Esophagus (tissue), 2 donors: ENCODE measurements at regions not wholly inside any gene's neighbourhood (a gene's known extent, or its start where the extent isn't known, plus 50 kb on each side); places are given as distances from the start of the nearest gene placed in this dataset.

ENCODE experiments used
- H3K27ac ChIP-seq, 2 donors: one replicate each; pipeline ENCODE4 v1.5.1; 2013; ENCODE audit warnings: low read depth in 2 of 2, mild to moderate bottlenecking in 2 of 2, inconsistent platforms in 1 of 2, low read length in 1 of 2, moderate library complexity in 1 of 2
- H3K27me3 ChIP-seq, 2 donors: one replicate each; pipeline ENCODE4 v1.6.1; 2013; ENCODE audit warnings: low read length in 2 of 2, control low read depth in 1 of 2, mild to moderate bottlenecking in 1 of 2; ENCODE audit not compliant: insufficient read depth in 2 of 2, control insufficient read depth in 1 of 2
- H3K36me3 ChIP-seq, 2 donors: one replicate each; pipeline ENCODE4 v1.6.1; 2013; ENCODE audit warnings: low read length in 1 of 2; ENCODE audit not compliant: control insufficient read depth in 2 of 2, insufficient read depth in 2 of 2
- H3K4me1 ChIP-seq, 2 donors: one replicate each; pipeline ENCODE4 v1.6.1; 2013; ENCODE audit warnings: low read length in 1 of 2; ENCODE audit not compliant: control insufficient read depth in 2 of 2, insufficient read depth in 2 of 2
- H3K4me3 ChIP-seq, 2 donors: one replicate each; pipeline ENCODE4 v1.5.1; 2013; ENCODE audit warnings: low read length in 2 of 2, mild to moderate bottlenecking in 2 of 2, low read depth in 1 of 2, moderate library complexity in 1 of 2
- H3K9me3 ChIP-seq, 2 donors: one replicate each; pipeline ENCODE4 v1.6.1; 2013; ENCODE audit warnings: mild to moderate bottlenecking in 2 of 2, low read depth in 1 of 2, low read length in 1 of 2, moderate library complexity in 1 of 2; ENCODE audit not compliant: control insufficient read depth in 2 of 2, insufficient read depth in 1 of 2
- WGBS, 2 donors: extraction: QIAGEN DNeasy Blood & Tissue Kit; methylation state at CpG; one replicate each; pipeline ENCODE4 v1.1.7; 2013; 5-methylcytosine and 5-hydroxymethylcytosine counted together
- donor health status: healthy with polysubstance abuse.
- donor health status: Bipolar disorder and iron deficiency.

DNA sequence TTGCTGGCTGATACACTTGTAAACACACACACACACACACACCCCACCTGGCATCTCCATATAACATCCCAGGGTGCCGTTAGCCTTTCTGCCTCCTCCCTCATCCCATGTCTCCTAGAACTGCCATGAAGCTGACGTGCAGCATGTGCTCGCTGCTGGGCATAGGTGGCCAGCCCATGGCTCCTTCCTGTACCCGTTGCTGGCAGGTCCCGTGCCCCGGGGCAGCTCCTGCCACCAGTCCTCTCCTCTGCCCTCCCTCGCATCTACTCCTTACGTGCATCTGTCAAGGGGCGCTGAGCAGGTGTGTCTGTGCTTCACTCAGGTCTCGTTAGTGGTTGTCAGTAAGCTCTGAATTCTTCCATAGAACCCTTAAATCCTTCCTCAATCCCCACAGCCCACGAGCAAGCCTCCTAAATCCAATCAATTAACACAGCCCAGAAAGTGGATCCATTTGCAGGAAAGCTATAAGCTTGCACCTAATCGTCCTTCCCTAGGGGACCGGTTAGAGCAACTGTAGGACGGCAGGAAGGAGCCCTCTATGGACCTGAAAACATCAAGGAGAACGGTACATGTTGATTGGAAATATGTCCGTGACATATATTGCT is 218.1 kb upstream of the FOXF1 start:
- Histone ChIP-seq H3K4me3 (no peak overlapping the region), H3K27me3 (peaks cover 3 to 4% of the 10 kb centered on the region in 2 donors), H3K27ac (no peak overlapping the region), H3K36me3 (no peaks in the 10 kb centered on the region), H3K4me1 (no peaks in the 10 kb centered on the region), H3K9me3 (peaks cover 0 to 5% of the 10 kb centered on the region in 2 donors)
- 65 to 70% methylated on average over 16 of the region's 16 CpGs for WGBS, 2 donors

DNA sequence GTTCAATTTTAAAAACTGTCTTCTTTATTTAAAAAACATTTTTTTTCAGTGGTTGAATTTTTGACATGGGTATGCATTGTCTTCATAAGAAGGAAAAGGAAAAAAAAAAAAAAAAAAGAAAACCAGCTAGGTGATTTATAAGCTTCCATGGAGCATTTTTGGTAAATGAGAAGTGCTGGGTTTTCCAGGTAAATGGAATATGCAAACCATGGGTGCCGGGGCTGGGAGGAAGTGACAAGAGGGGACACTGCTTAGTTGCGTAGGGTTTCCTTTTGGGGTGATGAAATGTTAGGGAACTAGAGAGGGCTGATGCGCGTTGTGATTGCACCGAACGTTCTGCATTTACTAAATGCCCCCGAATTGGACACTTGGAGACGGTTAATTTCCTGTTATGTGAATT is 217.4 kb upstream of the FOXF1 start:
- H3K36me3 ChIP-seq = no peaks in the 10 kb centered on the region
- H3K4me1 ChIP-seq = no peaks in the 10 kb centered on the region
- H3K9me3 ChIP-seq = peaks cover 0 to 5% of the 10 kb centered on the region in 2 donors
- WGBS, 2 donors = 79 to 86% methylated on average over 8 of the region's 8 CpGs
- H3K27me3 ChIP-seq = peaks cover under 1 to 4% of the 10 kb centered on the region in 2 donors
- H3K27ac ChIP-seq = no peak overlapping the region
- H3K4me3 ChIP-seq = no peak overlapping the region

DNA sequence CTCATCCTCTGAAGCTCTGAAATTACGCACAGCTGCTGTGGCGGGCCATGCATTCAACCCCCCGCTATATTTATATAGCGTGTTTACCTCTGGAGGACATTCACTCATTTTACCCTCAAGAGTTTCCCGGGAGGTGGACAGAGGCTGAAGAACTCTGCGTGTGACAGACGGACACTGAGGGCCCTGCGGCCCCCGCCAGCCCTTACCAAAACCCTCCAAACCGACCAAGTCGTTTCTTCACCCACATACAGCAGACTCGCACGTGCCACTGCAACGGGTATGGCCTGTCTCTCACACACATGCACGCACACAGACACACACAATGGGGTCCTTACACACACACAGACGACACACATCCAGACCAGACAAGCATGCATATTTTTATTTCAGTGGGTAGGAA is 216.4 kb upstream of the FOXF1 start:
- Histone ChIP-seq H3K9me3 (peaks cover 0 to 5% of the 10 kb centered on the region in 2 donors), H3K27ac (no peak overlapping the region), H3K27me3 (peaks cover 0 to 4% of the 10 kb centered on the region in 2 donors), H3K4me1 (no peaks in the 10 kb centered on the region), H3K4me3 (no peak overlapping the region), H3K36me3 (no peaks in the 10 kb centered on the region)
- 74 to 75% methylated on average over 16 of the region's 16 CpGs for WGBS, 2 donors

DNA sequence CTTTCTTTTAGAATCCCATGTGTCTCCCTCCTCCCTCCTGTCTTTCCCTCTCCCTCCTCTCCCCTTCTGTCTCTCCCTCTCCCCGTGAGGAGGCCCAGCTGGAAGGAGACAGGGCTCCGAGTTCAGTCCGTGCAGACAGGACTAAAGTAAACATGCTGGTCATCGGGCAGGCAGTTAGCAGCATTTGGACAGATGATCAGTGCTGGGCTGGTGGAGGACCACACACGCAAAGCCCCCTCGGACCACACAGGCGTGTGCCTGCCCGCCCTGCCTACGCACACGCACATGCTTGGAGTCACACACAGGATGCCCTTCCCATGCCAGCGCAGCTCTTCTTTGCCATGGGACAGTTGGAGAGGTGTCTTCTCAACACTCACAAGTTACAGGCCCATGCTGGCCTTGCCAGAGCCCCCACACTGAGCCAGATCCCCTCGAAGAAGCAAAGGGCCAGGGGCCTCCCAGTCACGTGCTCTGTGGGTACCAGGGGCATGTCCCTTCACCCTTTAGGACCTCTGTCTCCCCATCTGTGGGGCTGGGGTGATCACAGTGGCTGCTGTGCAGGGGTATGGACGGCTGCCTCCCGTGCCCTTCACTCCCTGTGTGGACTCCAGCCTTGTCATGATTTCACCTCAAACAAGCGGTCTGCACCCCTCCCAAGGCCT is 215.7 kb upstream of the FOXF1 start:
- no peaks in the 10 kb centered on the region for H3K36me3 ChIP-seq
- no peak overlapping the region for H3K4me3 ChIP-seq
- no peaks in the 10 kb centered on the region for H3K4me1 ChIP-seq
- peaks cover 0 to 5% of the 10 kb centered on the region in 2 donors for H3K9me3 ChIP-seq
- no peaks in the 10 kb centered on the region for H3K27me3 ChIP-seq
- H3K27ac ChIP-seq = peak overlapping the region in 1 of 2 donors; percentile 1
- 47 to 49% methylated on average over 16 of the region's 16 CpGs for WGBS, 2 donors

DNA sequence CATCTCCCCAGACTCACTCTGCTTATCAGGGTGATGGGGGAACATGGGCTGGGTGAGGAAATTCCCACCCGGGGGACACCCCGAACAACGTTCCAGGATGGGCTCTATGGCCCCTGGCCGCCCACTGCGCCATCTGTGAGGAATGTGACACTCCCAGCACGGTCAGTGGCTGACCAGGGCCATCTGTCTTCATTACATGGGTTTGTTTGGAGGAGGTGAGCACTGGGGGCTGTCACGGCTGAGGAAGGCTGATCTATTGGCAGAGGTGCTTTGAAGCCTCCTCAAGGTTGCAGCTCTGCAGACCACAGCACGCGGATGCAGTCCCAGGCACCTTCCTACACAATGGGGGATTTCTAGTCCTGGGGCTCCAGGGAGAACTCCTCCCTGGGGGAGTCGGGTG is 214.1 kb upstream of the FOXF1 start:
- peaks cover 0 to 5% of the 10 kb centered on the region in 2 donors for H3K9me3 ChIP-seq
- WGBS, 2 donors = 53 to 56% methylated on average over 10 of the region's 10 CpGs
- no peaks in the 10 kb centered on the region for H3K27me3 ChIP-seq
- no peaks in the 10 kb centered on the region for H3K4me1 ChIP-seq
- no peaks in the 10 kb centered on the region for H3K36me3 ChIP-seq
- H3K27ac ChIP-seq = no peak overlapping the region
- no peak overlapping the region for H3K4me3 ChIP-seq

DNA sequence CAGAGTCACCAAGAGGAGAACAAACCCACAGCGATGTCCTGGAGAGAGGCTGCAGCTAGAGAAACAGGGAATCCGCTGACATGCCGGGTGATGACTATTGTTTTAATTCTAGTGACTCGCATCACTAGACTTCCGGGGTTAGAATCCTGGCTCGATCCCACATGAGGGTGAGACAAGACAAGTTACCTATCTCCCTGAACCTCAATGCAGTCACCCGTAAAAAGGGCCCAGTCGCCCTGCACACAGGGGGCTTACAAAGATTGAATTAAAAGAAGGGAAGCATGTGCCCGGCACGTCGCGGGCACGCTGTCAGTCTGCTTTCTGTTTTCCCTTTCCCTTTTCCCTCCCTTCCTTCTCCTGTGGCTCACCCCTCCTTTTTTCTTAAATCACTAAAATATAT is 212.9 kb upstream of the FOXF1 start:
- Histone ChIP-seq H3K27ac (no peak overlapping the region), H3K9me3 (peaks cover 0 to 3% of the 10 kb centered on the region in 2 donors), H3K27me3 (no peaks in the 10 kb centered on the region), H3K36me3 (no peaks in the 10 kb centered on the region), H3K4me1 (no peaks in the 10 kb centered on the region), H3K4me3 (no peak overlapping the region)
- 47 to 53% methylated on average over 13 of the region's 13 CpGs for WGBS, 2 donors

DNA sequence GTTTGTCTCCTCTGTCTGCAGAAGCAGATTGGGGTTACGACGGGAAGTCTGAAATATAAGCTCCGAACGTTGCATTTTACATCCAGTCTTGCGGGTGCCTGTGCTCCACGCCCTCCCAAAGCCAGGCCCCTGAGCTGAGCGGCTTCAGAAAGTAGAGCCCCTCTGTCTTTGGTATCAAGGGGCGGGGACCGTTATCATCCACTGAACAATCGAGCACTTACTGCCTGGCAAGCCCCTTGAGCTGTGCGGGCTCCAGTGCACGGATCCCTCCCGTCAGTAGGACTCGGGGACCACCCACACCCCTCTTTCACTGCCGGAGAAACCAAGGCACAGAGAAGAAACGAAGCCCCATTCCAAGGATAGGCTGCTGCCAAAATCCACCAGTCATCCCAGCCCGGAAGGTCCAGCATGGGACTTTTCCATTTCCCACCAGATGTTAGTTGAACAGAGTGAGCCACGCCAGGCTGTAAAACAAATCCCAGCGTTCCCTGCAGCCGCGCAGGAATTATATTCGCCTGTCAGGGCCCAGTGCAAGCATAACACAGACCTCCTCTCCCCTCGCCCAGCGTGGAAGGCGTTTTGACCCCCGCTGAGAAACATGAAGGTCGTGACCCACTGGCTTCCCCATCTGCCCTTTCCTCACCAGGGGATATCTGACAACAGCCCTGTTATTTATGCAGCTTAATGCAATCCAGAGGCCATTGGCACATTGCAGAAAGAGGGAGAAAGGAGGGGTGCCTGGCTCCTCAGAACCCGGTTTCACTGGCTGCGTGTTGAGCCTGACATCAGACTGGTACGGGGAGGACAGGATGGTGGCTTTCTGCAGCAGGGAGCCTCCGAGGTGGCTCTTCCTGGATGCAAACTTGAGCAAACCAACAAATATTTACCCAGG is 212.2 kb upstream of the FOXF1 start:
- Histone ChIP-seq H3K27ac (peak overlapping the region in 1 of 2 donors; percentile 56), H3K4me1 (no peaks in the 10 kb centered on the region), H3K4me3 (no peak overlapping the region), H3K36me3 (no peaks in the 10 kb centered on the region), H3K9me3 (peaks cover 0 to 3% of the 10 kb centered on the region in 2 donors), H3K27me3 (no peaks in the 10 kb centered on the region)
- 19 to 23% methylated on average over 31 of the region's 31 CpGs for WGBS, 2 donors

DNA sequence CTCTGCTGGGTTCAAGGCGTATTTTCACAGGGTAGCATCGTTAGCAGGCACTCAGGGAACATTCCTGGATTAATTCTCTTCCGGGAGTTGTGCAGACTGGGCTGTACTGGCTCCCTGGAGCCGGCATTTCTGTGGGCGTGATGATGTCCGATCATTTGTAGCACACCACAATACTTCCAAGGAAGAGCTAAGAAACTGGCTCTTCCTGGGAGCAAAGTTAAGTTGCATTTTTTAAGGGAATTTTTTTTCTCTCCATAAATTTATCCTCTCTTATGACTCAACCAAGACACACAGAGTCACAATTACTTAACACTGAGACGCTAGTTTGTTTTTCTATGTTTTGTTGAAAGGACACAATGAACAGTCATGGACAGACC is 211.6 kb upstream of the FOXF1 start:
- Histone ChIP-seq H3K36me3 (no peaks in the 10 kb centered on the region), H3K4me1 (no peaks in the 10 kb centered on the region), H3K9me3 (peaks cover 0 to 3% of the 10 kb centered on the region in 2 donors), H3K27ac (peak overlapping the region in 1 of 2 donors; percentile 57), H3K4me3 (no peak overlapping the region), H3K27me3 (no peaks in the 10 kb centered on the region)
- 22 to 24% methylated on average over 7 of the region's 7 CpGs for WGBS, 2 donors

DNA sequence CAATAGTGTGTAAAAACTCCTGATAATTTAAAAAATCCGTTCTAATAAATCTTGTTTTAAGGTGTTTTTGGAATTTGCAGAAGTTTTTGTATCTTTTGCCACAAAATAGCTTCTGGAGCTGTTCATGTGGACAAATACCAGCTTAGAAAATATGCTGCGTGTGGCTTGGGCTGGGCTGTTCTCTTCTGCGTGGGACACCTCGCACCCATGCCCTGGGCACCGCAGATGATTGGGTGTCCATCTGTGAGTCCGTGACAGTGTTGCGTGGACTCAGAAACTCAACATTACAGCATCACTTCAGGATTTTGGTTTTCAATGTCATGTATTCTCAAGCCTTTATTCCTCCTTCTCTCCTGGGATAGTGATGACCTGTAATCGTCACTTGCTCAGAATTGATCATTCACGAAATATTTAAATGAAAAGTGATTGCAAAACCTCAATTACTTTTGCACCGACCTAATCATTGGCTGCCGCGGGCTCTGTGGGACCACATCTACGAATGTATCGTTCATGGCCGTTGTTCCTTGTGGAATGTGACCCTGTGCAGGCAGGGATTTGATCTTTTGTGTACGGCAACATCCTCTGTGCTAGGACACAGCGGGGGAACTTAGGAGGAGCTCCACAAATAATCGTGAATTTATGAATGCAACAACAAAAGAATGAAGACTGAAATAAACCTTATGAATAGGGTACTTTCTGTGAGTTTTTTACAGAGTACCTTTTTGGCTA is 210.3 kb upstream of the FOXF1 start:
- no peak overlapping the region for H3K27ac ChIP-seq
- H3K27me3 ChIP-seq = no peaks in the 10 kb centered on the region
- no peaks in the 10 kb centered on the region for H3K4me1 ChIP-seq
- H3K4me3 ChIP-seq = no peak overlapping the region
- H3K9me3 ChIP-seq = no peaks in the 10 kb centered on the region
- 74 to 78% methylated on average over 18 of the region's 18 CpGs for WGBS, 2 donors
- H3K36me3 ChIP-seq = no peaks in the 10 kb centered on the region
